ENCODE measurements at regions not wholly inside any gene's neighbourhood (a gene's known extent, or its start where the extent isn't known, plus 50 kb on each side); places are given as distances from the start of the nearest gene placed in this dataset.

DNA sequence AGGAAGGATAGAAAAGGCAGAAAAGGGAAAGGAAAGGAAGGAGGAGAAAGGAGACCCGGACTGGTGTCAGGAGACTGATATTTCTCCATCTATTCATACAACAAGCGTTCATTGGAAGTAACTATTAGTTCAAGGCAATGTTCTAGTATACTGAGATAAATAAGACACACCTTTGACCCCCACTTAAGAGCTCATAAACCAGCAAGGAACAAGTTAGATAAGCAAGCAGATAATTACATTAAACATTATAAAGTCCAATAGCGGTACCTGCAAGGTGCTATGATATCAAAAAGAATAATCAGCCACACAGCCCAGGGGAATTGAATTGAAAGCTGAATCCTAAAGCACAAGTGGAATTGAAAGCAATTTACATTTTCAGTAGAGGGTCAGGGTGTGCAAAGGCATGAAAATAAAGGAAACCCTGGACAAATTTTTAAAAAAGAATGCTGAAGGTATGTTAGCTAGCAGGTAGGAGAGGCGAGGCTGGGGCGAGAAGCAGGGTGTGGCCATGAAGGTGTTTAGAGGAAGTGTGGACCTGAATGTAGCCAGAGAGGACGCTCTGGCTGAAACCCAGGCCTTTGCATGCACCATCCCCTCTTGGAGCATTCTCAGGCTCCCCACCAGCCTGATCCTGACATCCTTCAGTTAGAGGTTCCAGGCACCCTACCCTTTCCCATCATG, 200.0 kb downstream of the SETD4 start:
- TF ChIP-seq EZH2phosphoT487 (IDR thresholded peaks at IDR 0.05; ENCODE audit: borderline replicate concordance, low read depth, low read length): no peak
- TF ChIP-seq, protein P1, sequence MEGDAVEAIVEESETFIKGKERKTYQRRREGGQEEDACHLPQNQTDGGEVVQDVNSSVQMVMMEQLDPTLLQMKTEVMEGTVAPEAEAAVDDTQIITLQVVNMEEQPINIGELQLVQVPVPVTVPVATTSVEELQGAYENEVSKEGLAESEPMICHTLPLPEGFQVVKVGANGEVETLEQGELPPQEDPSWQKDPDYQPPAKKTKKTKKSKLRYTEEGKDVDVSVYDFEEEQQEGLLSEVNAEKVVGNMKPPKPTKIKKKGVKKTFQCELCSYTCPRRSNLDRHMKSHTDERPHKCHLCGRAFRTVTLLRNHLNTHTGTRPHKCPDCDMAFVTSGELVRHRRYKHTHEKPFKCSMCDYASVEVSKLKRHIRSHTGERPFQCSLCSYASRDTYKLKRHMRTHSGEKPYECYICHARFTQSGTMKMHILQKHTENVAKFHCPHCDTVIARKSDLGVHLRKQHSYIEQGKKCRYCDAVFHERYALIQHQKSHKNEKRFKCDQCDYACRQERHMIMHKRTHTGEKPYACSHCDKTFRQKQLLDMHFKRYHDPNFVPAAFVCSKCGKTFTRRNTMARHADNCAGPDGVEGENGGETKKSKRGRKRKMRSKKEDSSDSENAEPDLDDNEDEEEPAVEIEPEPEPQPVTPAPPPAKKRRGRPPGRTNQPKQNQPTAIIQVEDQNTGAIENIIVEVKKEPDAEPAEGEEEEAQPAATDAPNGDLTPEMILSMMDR (conservative IDR thresholded peaks at IDR 0.05; ENCODE audit: low read length): no peak

All from OCI-LY7 (cell line).